K562 (cell line): ENCODE measurements at regions not wholly inside any gene's neighbourhood (a gene's known extent, or its start where the extent isn't known, plus 50 kb on each side); places are given as distances from the start of the nearest gene placed in this dataset.

Source experiments
- ATAC-seq: fragments of 200-7000 bp; cut with Tn5 transposase; 3 replicates; pipeline ENCODE4 v1.9.1; 2020; ENCODE audit warnings: moderate library complexity
- BruUV-seq: library from RNA; stranded (reverse); fragments of 400-500 nt; replicated peaks from 2 replicates; lab custom pipeline; 2021; lab: Mats Ljungman, UMichigan
- CTCF ChIA-PET: fragments of 300-600 bp; formaldehyde crosslinking; extraction: SDS; loops from one replicate; lab custom pipeline; 2021; ENCODE audit warnings: low intra/inter-chr PET ratio; lab: Yijun Ruan, JAX
- POLR2A ChIA-PET: fragments of 300-600, 350-650 bp; sonication (Branson Sonifier 250); formaldehyde crosslinking; extraction: SDS; loops from one replicate; lab custom pipeline; 2021; ENCODE audit warnings: antibody characterized with exemption, inconsistent platforms; lab: Yijun Ruan, JAX
- DNase-seq, 4 experiments: peaks; one replicate each; pipeline versions ENCODE4 v3.0.0 to v3.0.0-alpha.2; 2011 to 2018; ENCODE audit warnings: low spot score in 3 of 4, mixed read lengths in 3 of 4; ENCODE audit errors: extremely low read depth in 1 of 4
- FAIRE-seq: peaks from 2 replicates; lab custom pipeline; 2011; peaks lifted over from hg19 to GRCh38; lab: Jason Lieb, UNC
- H2AFZ ChIP-seq: 2 replicates; pipeline ENCODE4 v1.6.0; 2011; ENCODE audit warnings: low read depth, low read length, control low read depth, inconsistent platforms
- H3K27ac ChIP-seq: fragments of 200-600 bp; 3 replicates; pipeline ENCODE4 v1.8.0; 2011; ENCODE audit warnings: low read depth, mild to moderate bottlenecking, control low read depth, inconsistent platforms, low read length, moderate library complexity, mixed read lengths; ENCODE audit errors: extremely low read depth
- H3K27me3 ChIP-seq, 2 experiments: fragments of 300-600 bp in 1 of 2; 2 replicates in 1 of 2; 3 replicates in 1 of 2; pipeline versions ENCODE4 v1.6.0 to v1.8.0; 2011; ENCODE audit warnings: inconsistent platforms in 2 of 2, low read length in 2 of 2, mild to moderate bottlenecking in 1 of 2, mixed read lengths in 1 of 2, moderate library complexity in 1 of 2; ENCODE audit not compliant: control insufficient read depth in 2 of 2, insufficient read depth in 2 of 2
- H3K36me3 ChIP-seq: fragments of 300-600 bp; 3 replicates; pipeline ENCODE4 v1.8.0; 2011; ENCODE audit warnings: mild to moderate bottlenecking, low read length, inconsistent platforms; ENCODE audit not compliant: control insufficient read depth, insufficient read depth
- H3K4me1 ChIP-seq, 2 experiments: fragments of 200-600 bp in 1 of 2; replicated peaks in 1 of 2; 2 replicates in 1 of 2; 3 replicates in 1 of 2; pipeline versions ENCODE4 v1.5.1 to v1.8.0; 2011; ENCODE audit warnings: inconsistent platforms in 2 of 2, low read length in 2 of 2, mild to moderate bottlenecking in 1 of 2, mixed read lengths in 1 of 2, moderate library complexity in 1 of 2; ENCODE audit not compliant: control insufficient read depth in 2 of 2, insufficient read depth in 2 of 2
- H3K4me2 ChIP-seq: 2 replicates; pipeline ENCODE4 v1.6.1; 2011; ENCODE audit warnings: low read length, control low read depth, inconsistent platforms, mixed read lengths; ENCODE audit not compliant: insufficient read depth
- H3K4me3 ChIP-seq: fragments of 200-600 bp; sonication (generic), shearing (Covaris generic); 2 replicates; pipeline ENCODE4 v1.5.1; 2016; ENCODE audit warnings: control low read depth, inconsistent platforms
- H3K79me2 ChIP-seq: fragments of 200-600 bp; 3 replicates; pipeline ENCODE4 v1.8.0; 2011; ENCODE audit warnings: low read length, inconsistent platforms; ENCODE audit not compliant: control insufficient read depth, insufficient read depth
- H3K9ac ChIP-seq, 2 experiments: 2 replicates each; pipeline versions ENCODE4 v1.6.0 to v1.6.1; 2011; ENCODE audit warnings: low read depth in 2 of 2, low read length in 2 of 2, control low read depth in 1 of 2, inconsistent platforms in 1 of 2, mild to moderate bottlenecking in 1 of 2, mixed read lengths in 1 of 2; ENCODE audit not compliant: insufficient read depth in 1 of 2
- H3K9me1 ChIP-seq: one replicate; pipeline ENCODE4 v1.6.0; 2011; ENCODE audit warnings: inconsistent platforms, mild to moderate bottlenecking, low read length, moderate library complexity; ENCODE audit not compliant: control insufficient read depth, insufficient read depth
- H3K9me3 ChIP-seq: replicated peaks from 2 replicates; pipeline ENCODE4 v1.5.1; 2011; ENCODE audit warnings: low read depth, low read length, inconsistent platforms; ENCODE audit not compliant: control insufficient read depth, insufficient read depth
- H4K20me1 ChIP-seq: replicated peaks from 2 replicates; pipeline ENCODE4 v1.6.1; 2011; ENCODE audit warnings: low read length, inconsistent platforms, mixed read lengths; ENCODE audit not compliant: control insufficient read depth, insufficient read depth
- CBFA2T3 ChIP-seq: fragments of 450-650 bp; IDR thresholded peaks from 2 replicates; pipeline ENCODE4 v1.6.1; 2017
- DLX4 ChIP-seq: fragments of 250-450 bp; sonication (Bioruptor Pico); IDR thresholded peaks from 2 replicates; pipeline ENCODE4 v1.6.1; 2021; ENCODE audit warnings: mild to moderate bottlenecking
- GABPA ChIP-seq: fragments of 200-800 bp; sonication (Bioruptor generic); conservative IDR thresholded peaks from 2 replicates; pipeline ENCODE4 v1.6.1; 2016; ENCODE audit warnings: low read depth, missing genetic modification characterization, missing compliant biosample characterization
- HSF4 ChIP-seq: fragments of 250-450 bp; sonication (Bioruptor Pico); IDR thresholded peaks from 2 replicates; pipeline ENCODE4 v2.1.2; 2022; ENCODE audit warnings: mild to moderate bottlenecking, moderate library complexity, borderline replicate concordance
- JUNB ChIP-seq: fragments of 450-650 bp; formaldehyde crosslinking; conservative IDR thresholded peaks from 2 replicates; pipeline ENCODE4 v1.4.0; 2020; ENCODE audit warnings: mild to moderate bottlenecking
- KAT2B ChIP-seq: IDR thresholded peaks from one replicate; pipeline ENCODE4 v1.6.1; 2012; ENCODE audit warnings: low read depth, mild to moderate bottlenecking, control low read depth, inconsistent platforms, low read length, moderate library complexity
- NELFE ChIP-seq: IDR thresholded peaks from 2 replicates; pipeline ENCODE4 v1.6.1; 2011; ENCODE audit warnings: mild to moderate bottlenecking; ENCODE audit not compliant: insufficient read depth, insufficient read length
- NFXL1 ChIP-seq: fragments of 450-650 bp; formaldehyde crosslinking; IDR thresholded peaks from 2 replicates; pipeline ENCODE4 v1.4.0; 2021; ENCODE audit warnings: mild to moderate bottlenecking
- POLR2A ChIP-seq: fragments of 450-650 bp; conservative IDR thresholded peaks from 2 replicates; pipeline ENCODE4 v1.6.1; 2016
- ZBTB2 ChIP-seq: fragments of 450-650 bp; IDR thresholded peaks from 2 replicates; pipeline ENCODE4 v1.6.1; 2016; ENCODE audit warnings: antibody characterized with exemption
- ZBTB34 ChIP-seq: fragments of 250-450 bp; sonication (Bioruptor Pico); IDR thresholded peaks from 2 replicates; pipeline ENCODE4 v1.8.0; 2021; ENCODE audit warnings: mild to moderate bottlenecking, moderate library complexity
- ZBTB5 ChIP-seq: fragments of 450-650 bp; IDR thresholded peaks from 2 replicates; pipeline ENCODE4 v1.6.1; 2017; ENCODE audit warnings: antibody characterized with exemption
- ZNF24 ChIP-seq: fragments of 450-650 bp; IDR thresholded peaks from 2 replicates; pipeline ENCODE4 v1.6.1; 2016
- WGBS: fragments of 100-300 bp; shearing (Covaris generic); methylation state at CpG from one replicate; pipeline ENCODE4 v1.1.6; 2016; ENCODE audit warnings: low coverage, mixed read lengths; ENCODE audit not compliant: insufficient coverage; ENCODE audit errors: missing lambda C conversion rate; 5-methylcytosine and 5-hydroxymethylcytosine counted together
- in situ Hi-C: fragments of 300-500 bp; cut with MboI; formaldehyde crosslinking; loops from 4 replicates; pipeline ENCODE4 v1.15.0; 2018; ENCODE audit warnings: inconsistent platforms, mixed read lengths
- intact Hi-C: fragments of 100-400 bp; cut with micrococcal nuclease; formaldehyde crosslinking; loops from 2 replicates; pipeline ENCODE4 v1.14.2; 2022

- TF ChIP-seq POLR2A (no peak), ZBTB5 (no peak), ZNF24 (no peak), KAT2B (no peak), ZBTB2 (no peak), HSF4 (CRISPR knock-in tag) (no peak), NFXL1 (CRISPR knock-in tag) (no peak), NELFE (no peak), ZBTB34 (CRISPR knock-in tag) (no peak), DLX4 (CRISPR knock-in tag) (no peak), GABPA (tag) (no peak), CBFA2T3 (no peak), JUNB (CRISPR knock-in tag) (no peak)
- 0% methylated on average over 3 of the region's 3 CpGs for WGBS
- ATAC-seq (no peak), DNase-seq (no peak), FAIRE-seq (no peak)
- no peaks in the 10 kb centered on the region for H3K9me3 ChIP-seq
- no peaks in the 10 kb centered on the region for H4K20me1 ChIP-seq
- no peaks in the 10 kb centered on the region for H3K36me3 ChIP-seq
- no TSS peak for BruUV-seq
- H3K9ac ChIP-seq: no peak overlapping the region
- no peaks in the 10 kb centered on the region for H3K79me2 ChIP-seq
- H3K27ac ChIP-seq: no peak overlapping the region
- in situ Hi-C loops: no loop called here
- CTCF ChIA-PET: no interaction called here
- H3K4me1 ChIP-seq: no peaks in the 10 kb centered on the region
- POLR2A ChIA-PET: no interaction called here
- intact Hi-C loops: no loop called here
- no peak overlapping the region for H3K4me2 ChIP-seq
- no peak overlapping the region for H3K4me3 ChIP-seq
- H2AFZ ChIP-seq: no peak overlapping the region
- no peaks in the 10 kb centered on the region for H3K9me1 ChIP-seq
- H3K27me3 ChIP-seq: no peaks in the 10 kb centered on the region
Measured at GRCh38 chr5:93188876-93189485, 392.0 kb downstream of the NR2F1-AS1 start.
